ENCODE measurements at regions not wholly inside any gene's neighbourhood (a gene's known extent, or its start where the extent isn't known, plus 50 kb on each side); places are given as distances from the start of the nearest gene placed in this dataset.

GRCh38 chr1:19011845-19012231 is 55.4 kb upstream of the IFFO2 start:
- Histone ChIP-seq H2AFZ (ENCODE audit: low read length) (no peak overlapping the region), H3K4me3 (replicated peaks in 1 of 4; ENCODE audit: control extremely low read depth in 1 of 4, insufficient read depth in 1 of 4, low read depth in 3 of 4, low read length in 4 of 4) (no peak overlapping the region), H3K4me1 (ENCODE audit: control insufficient read depth, extremely low read depth, insufficient read depth, low read length) (peaks cover 33% of the 10 kb centered on the region), H3K36me3 (ENCODE audit: control insufficient read depth, insufficient read depth, low read length) (no peaks in the 10 kb centered on the region), H3K9me3 (ENCODE audit: control insufficient read depth, insufficient read depth, low read depth, low read length) (no peaks in the 10 kb centered on the region), H3K9ac (ENCODE audit: insufficient read depth, low read length) (no peak overlapping the region), H3K79me2 (ENCODE audit: control insufficient read depth, insufficient read depth, low read length) (no peaks in the 10 kb centered on the region), H3K4me2 (ENCODE audit: extremely low read depth, insufficient read depth, low read length) (no peak overlapping the region), H3K27me3 (ENCODE audit: control insufficient read depth, insufficient read depth, low read length) (no peaks in the 10 kb centered on the region), H4K20me1 (ENCODE audit: control insufficient read depth, extremely low read depth, insufficient read depth, low read length) (no peaks in the 10 kb centered on the region), H3K27ac (ENCODE audit: insufficient read depth, low read length) (peak overlapping the region; percentile 33)
- no peak for DNase-seq (ENCODE audit: low read depth in 2 of 2)
- TF ChIP-seq CTCF (conservative IDR thresholded peaks at IDR 0.05 in 1 of 2, IDR thresholded peaks at IDR 0.05 in 1 of 2; ENCODE audit: low read depth in 1 of 2, low read length in 2 of 2) (no peak), EZH2 (IDR thresholded peaks at IDR 0.05; ENCODE audit: low read length, missing control alignments) (no peak)

DNA sequence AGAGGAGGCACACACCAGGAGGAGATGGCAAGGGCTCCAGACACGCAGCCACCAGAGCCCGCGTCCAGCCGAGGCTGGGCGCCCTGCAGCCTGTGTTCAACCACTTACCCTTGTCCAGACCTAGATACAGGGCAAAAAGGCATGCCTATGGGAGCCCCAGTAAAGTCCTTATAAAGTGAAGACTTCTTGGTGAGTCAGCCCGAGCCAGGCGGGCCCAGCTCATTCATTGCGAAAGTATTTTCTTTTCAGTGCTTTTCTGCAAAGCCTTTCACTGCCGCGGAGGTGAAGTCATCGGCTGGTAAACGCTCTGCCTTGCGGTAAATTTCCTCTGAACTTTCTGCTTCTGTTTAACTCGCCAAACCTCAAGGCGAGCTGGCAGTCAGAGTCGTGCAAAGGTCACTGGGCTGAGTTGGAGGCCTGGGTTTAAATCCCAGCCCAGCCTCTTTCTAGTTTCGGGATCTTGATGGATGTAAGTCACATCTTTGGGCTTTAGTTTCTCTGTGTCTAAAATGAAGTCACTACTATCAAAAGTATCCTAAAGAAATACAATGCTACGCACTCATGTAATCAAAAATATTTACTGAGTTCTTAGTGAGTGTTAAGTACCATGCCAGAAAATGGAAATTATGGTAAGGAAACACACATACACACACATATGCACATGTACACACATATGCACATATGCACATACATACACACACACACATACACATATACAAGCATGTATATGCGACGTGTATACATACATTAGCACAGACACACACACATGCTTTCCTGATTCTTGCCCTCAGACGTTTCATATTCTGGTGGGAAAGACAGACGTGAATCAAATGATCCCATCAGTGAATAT is 54.7 kb upstream of the IFFO2 start:
- Histone ChIP-seq H3K4me1 (ENCODE audit: control insufficient read depth, extremely low read depth, insufficient read depth, low read length) (peaks cover 33% of the 10 kb centered on the region), H3K36me3 (ENCODE audit: control insufficient read depth, insufficient read depth, low read length) (no peaks in the 10 kb centered on the region), H2AFZ (ENCODE audit: low read length) (no peak overlapping the region), H3K27ac (ENCODE audit: insufficient read depth, low read length) (peak overlapping the region; percentile 78), H3K9ac (ENCODE audit: insufficient read depth, low read length) (no peak overlapping the region), H3K4me3 (replicated peaks in 1 of 4; ENCODE audit: control extremely low read depth in 1 of 4, insufficient read depth in 1 of 4, low read depth in 3 of 4, low read length in 4 of 4) (no peak overlapping the region), H3K9me3 (ENCODE audit: control insufficient read depth, insufficient read depth, low read depth, low read length) (no peaks in the 10 kb centered on the region), H3K4me2 (ENCODE audit: extremely low read depth, insufficient read depth, low read length) (peak overlapping the region; percentile 46), H3K27me3 (ENCODE audit: control insufficient read depth, insufficient read depth, low read length) (no peaks in the 10 kb centered on the region), H3K79me2 (ENCODE audit: control insufficient read depth, insufficient read depth, low read length) (no peaks in the 10 kb centered on the region), H4K20me1 (ENCODE audit: control insufficient read depth, extremely low read depth, insufficient read depth, low read length) (no peaks in the 10 kb centered on the region)
- peak; percentile 99 for DNase-seq (ENCODE audit: low read depth in 2 of 2)
- TF ChIP-seq CTCF (conservative IDR thresholded peaks at IDR 0.05 in 1 of 2, IDR thresholded peaks at IDR 0.05 in 1 of 2; ENCODE audit: low read depth in 1 of 2, low read length in 2 of 2) (no peak), EZH2 (IDR thresholded peaks at IDR 0.05; ENCODE audit: low read length, missing control alignments) (no peak)

- TF ChIP-seq EZH2 (IDR thresholded peaks at IDR 0.05; ENCODE audit: low read length, missing control alignments), result no peak
- TF ChIP-seq CTCF (conservative IDR thresholded peaks at IDR 0.05 in 1 of 2, IDR thresholded peaks at IDR 0.05 in 1 of 2; ENCODE audit: low read depth in 1 of 2, low read length in 2 of 2), result no peak
- Histone ChIP-seq H3K36me3 (ENCODE audit: control insufficient read depth, insufficient read depth, low read length) (no peaks in the 10 kb centered on the region), H3K9ac (ENCODE audit: insufficient read depth, low read length) (no peak overlapping the region), H4K20me1 (ENCODE audit: control insufficient read depth, extremely low read depth, insufficient read depth, low read length) (no peaks in the 10 kb centered on the region), H3K79me2 (ENCODE audit: control insufficient read depth, insufficient read depth, low read length) (no peaks in the 10 kb centered on the region), H3K27me3 (ENCODE audit: control insufficient read depth, insufficient read depth, low read length) (no peaks in the 10 kb centered on the region), H3K4me2 (ENCODE audit: extremely low read depth, insufficient read depth, low read length) (no peak overlapping the region), H3K4me1 (ENCODE audit: control insufficient read depth, extremely low read depth, insufficient read depth, low read length) (peaks cover 33% of the 10 kb centered on the region), H3K27ac (ENCODE audit: insufficient read depth, low read length) (peak overlapping the region; percentile 78), H2AFZ (ENCODE audit: low read length) (no peak overlapping the region), H3K9me3 (ENCODE audit: control insufficient read depth, insufficient read depth, low read depth, low read length) (no peaks in the 10 kb centered on the region), H3K4me3 (replicated peaks in 1 of 4; ENCODE audit: control extremely low read depth in 1 of 4, insufficient read depth in 1 of 4, low read depth in 3 of 4, low read length in 4 of 4) (no peak overlapping the region)
- DNase-seq (ENCODE audit: low read depth in 2 of 2), result no peak
These were observed 54.0 kb upstream of the IFFO2 start for GRCh38 chr1:19010503-19010902.
